BJ (cell line): ENCODE measurements at regions not wholly inside any gene's neighbourhood (a gene's known extent, or its start where the extent isn't known, plus 50 kb on each side); places are given as distances from the start of the nearest gene placed in this dataset.

Source experiments
- CTCF ChIA-PET: fragments of 350-600 bp; formaldehyde crosslinking; extraction: SDS; loops from one replicate; lab custom pipeline; 2021; ENCODE audit warnings: antibody characterized with exemption, inconsistent platforms; lab: Yijun Ruan, JAX
- POLR2A ChIA-PET: fragments of 300-600 bp; sonication (Branson Sonifier 250); formaldehyde crosslinking; extraction: SDS; loops from one replicate; lab custom pipeline; 2021; ENCODE audit warnings: antibody characterized with exemption; lab: Charles Lee
- DNase-seq: peaks from one replicate; pipeline ENCODE4 v3.0.0-alpha.2; 2011; ENCODE audit warnings: low read depth
- H3K27me3 ChIP-seq: 2 replicates; pipeline ENCODE4 v1.6.0; 2011; ENCODE audit warnings: low read length; ENCODE audit not compliant: control insufficient read depth, insufficient read depth
- H3K36me3 ChIP-seq: 2 replicates; pipeline ENCODE4 v1.5.1; 2011; ENCODE audit warnings: low read length; ENCODE audit not compliant: control insufficient read depth, insufficient read depth
- H3K4me3 ChIP-seq: 2 replicates; pipeline ENCODE4 v1.5.1; 2011; ENCODE audit warnings: low read depth, mild to moderate bottlenecking, control low read depth, low read length
- TF ChIP-seq, protein P1 (sequence below): IDR thresholded peaks from 2 replicates; pipeline ENCODE4 v1.5.1; 2011; ENCODE audit warnings: low read depth, mild to moderate bottlenecking, control low read depth, inconsistent platforms, low read length, moderate library complexity; ENCODE audit not compliant: insufficient read depth

DNA sequence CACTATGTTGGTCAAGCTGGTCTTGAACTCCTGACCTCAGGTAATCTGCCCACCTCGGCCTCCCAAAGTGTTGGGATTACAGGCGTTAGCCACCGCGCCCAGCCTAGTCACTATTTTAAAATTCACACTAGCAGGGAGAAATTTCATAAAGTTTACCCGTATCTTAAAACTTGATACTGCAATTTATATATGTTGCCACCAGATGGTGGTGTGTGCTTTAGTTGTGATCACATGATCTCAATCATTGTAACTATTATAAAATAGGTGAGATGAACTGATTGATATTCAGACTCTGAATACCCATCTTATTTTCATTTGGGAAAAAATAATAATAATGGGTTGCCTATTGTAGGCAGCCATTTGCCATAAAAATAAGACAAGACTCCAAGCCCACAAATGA lies 1330.4 kb upstream of the WWC1 start:
- no peak for DNase-seq
- no peaks in the 10 kb centered on the region for H3K36me3 ChIP-seq
- POLR2A ChIA-PET: no interaction called here
- no peak overlapping the region for H3K4me3 ChIP-seq
- CTCF ChIA-PET: no interaction called here
- TF ChIP-seq, protein P1, sequence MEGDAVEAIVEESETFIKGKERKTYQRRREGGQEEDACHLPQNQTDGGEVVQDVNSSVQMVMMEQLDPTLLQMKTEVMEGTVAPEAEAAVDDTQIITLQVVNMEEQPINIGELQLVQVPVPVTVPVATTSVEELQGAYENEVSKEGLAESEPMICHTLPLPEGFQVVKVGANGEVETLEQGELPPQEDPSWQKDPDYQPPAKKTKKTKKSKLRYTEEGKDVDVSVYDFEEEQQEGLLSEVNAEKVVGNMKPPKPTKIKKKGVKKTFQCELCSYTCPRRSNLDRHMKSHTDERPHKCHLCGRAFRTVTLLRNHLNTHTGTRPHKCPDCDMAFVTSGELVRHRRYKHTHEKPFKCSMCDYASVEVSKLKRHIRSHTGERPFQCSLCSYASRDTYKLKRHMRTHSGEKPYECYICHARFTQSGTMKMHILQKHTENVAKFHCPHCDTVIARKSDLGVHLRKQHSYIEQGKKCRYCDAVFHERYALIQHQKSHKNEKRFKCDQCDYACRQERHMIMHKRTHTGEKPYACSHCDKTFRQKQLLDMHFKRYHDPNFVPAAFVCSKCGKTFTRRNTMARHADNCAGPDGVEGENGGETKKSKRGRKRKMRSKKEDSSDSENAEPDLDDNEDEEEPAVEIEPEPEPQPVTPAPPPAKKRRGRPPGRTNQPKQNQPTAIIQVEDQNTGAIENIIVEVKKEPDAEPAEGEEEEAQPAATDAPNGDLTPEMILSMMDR: peak; percentile 12; the same call in 1 of the 2 replicates
- H3K27me3 ChIP-seq: no peaks in the 10 kb centered on the region

DNA sequence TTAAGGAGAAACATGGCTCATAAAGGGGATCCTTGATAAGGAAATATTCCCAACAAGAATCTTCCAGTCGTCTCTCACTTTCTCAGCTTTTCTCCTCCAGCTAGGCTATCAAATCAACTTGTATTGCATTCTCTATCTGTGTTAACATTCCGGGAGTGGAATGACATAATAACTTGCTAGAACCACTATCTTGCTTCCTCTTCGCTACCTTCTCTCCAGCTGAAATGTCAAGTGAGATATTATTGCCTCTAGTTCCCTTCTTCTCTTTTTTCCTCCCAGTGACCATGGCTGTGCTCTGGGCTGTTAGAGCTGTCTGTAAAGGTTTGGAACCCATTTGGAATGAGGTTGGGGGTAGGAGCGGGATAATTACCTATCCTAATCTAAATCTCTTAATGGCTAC lies 1329.5 kb upstream of the WWC1 start:
- DNase-seq: no peak
- no peaks in the 10 kb centered on the region for H3K36me3 ChIP-seq
- CTCF ChIA-PET: no interaction called here
- POLR2A ChIA-PET: no interaction called here
- TF ChIP-seq, protein P1: no peak
- H3K4me3 ChIP-seq: no peak overlapping the region
- H3K27me3 ChIP-seq: no peaks in the 10 kb centered on the region

DNA sequence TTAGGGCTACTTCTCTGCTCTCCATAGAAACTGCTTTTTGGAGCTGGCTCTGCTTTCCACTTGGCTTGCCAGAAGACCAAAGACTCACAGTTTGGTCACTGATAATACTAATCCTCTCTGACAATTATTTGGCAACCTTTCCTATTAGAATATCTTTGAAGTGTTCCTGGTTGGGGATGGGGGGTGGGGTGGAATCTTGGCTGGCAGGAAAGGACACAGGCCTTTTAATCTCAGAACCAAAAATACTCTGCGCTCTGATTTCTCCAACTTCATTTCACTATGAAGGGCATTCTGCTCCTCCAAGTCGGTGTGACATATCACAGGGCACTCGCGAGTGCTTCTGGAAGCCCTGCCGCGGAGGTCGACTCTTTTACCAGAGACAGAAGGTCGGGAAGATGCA lies 1329.0 kb upstream of the WWC1 start:
- no peak for DNase-seq
- TF ChIP-seq, protein P1: no peak
- H3K4me3 ChIP-seq: no peak overlapping the region
- no peaks in the 10 kb centered on the region for H3K36me3 ChIP-seq
- no peaks in the 10 kb centered on the region for H3K27me3 ChIP-seq
- ChIA-PET CTCF (no interaction called here), POLR2A (no interaction called here)

DNA sequence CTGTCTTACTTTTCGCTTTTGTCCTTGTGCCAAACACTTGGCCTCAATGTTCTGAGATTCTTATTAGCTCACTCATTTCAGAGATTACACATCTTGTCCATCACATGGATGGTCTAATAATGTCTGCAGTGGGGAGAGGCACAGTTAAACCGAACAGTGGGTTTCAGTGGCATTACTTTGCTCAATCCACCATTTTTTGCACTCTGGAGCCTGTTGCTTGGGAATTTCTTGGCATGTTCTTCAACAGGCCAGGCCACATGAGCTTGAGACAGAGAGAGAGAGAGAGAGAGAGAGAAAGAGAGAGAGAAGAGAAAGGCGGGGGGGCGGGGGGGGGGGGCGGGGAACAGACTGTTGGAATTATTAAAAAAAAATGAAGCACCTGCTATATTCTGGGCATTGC lies 1327.8 kb upstream of the WWC1 start:
- no peak for DNase-seq
- Histone ChIP-seq H3K27me3 (no peaks in the 10 kb centered on the region), H3K36me3 (no peaks in the 10 kb centered on the region), H3K4me3 (no peak overlapping the region)
- TF ChIP-seq, protein P1: no peak
- POLR2A ChIA-PET: no interaction called here
- CTCF ChIA-PET: no interaction called here

DNA sequence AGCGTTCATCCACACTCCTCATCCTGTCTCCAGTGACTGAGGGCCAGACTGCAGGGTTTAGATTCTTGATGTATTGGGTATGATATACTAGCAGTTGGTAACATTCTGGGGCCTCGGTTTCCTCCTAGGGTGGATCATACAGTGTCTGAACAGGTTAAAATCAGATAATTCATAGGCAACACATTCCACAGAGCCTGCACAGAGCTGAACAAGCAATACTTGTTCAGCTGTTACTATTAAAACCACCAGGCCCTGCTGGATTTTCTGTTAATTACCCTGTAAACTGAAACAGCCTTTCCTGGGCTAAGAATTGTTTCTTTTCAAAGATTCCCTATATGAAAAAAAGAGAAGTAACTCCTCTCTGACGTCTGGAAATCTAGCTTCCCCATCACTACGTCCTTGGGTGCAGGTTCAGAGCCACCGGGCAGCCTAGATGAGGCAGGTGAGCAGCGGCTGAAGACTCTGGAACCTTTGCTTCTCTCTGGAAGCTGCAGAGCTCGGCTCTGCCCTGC lies 1313.5 kb upstream of the WWC1 start:
- no peak for DNase-seq
- no peak overlapping the region for H3K4me3 ChIP-seq
- H3K27me3 ChIP-seq: no peaks in the 10 kb centered on the region; the same call in 1 of the 2 replicates
- TF ChIP-seq, protein P1: no peak
- CTCF ChIA-PET: no interaction called here
- POLR2A ChIA-PET: no interaction called here
- no peaks in the 10 kb centered on the region for H3K36me3 ChIP-seq
